Activated CD4-positive, alpha-beta T cell treated with anti-CD3 and anti-CD28 coated beads for 36 hours (primary cell): ENCODE measurements at regions not wholly inside any gene's neighbourhood (a gene's known extent, or its start where the extent isn't known, plus 50 kb on each side); places are given as distances from the start of the nearest gene placed in this dataset.

Source experiments
- ATAC-seq: fragments of 200-7000 bp; cut with Tn5 transposase; one replicate; pipeline ENCODE4 v1.10.0; 2021; ENCODE audit warnings: mild to moderate bottlenecking, moderate library complexity
- CTCF ChIA-PET: fragments of 350-600 bp; sonication (Branson Sonifier 250); formaldehyde crosslinking; loops from one replicate; lab custom pipeline; 2021; ENCODE audit warnings: antibody characterized with exemption; lab: Charles Lee
- POLR2A ChIA-PET: fragments of 350-600 bp; sonication (Branson Sonifier 250); formaldehyde crosslinking; loops from one replicate; lab custom pipeline; 2021; ENCODE audit warnings: antibody characterized with exemption, inconsistent platforms; lab: Charles Lee
- DNase-seq: peaks from one replicate; pipeline ENCODE4 v3.0.0-alpha.2; 2020
- H3K27ac Mint-ChIP-seq: one replicate; pipeline ENCODE4 v1.8.0; 2021; ENCODE audit warnings: mixed read lengths
- H3K27me3 Mint-ChIP-seq: one replicate; pipeline ENCODE4 v1.8.0; 2021; ENCODE audit warnings: mixed read lengths
- H3K36me3 Mint-ChIP-seq: one replicate; pipeline ENCODE4 v1.8.0; 2021; ENCODE audit warnings: low read depth, mixed read lengths
- H3K4me1 Mint-ChIP-seq: one replicate; pipeline ENCODE4 v1.8.0; 2021; ENCODE audit warnings: mixed read lengths
- H3K4me3 Mint-ChIP-seq: one replicate; pipeline ENCODE4 v1.8.0; 2021; ENCODE audit warnings: mild to moderate bottlenecking, moderate library complexity, mixed read lengths
- H3K9me3 Mint-ChIP-seq: one replicate; pipeline ENCODE4 v1.8.0; 2021; ENCODE audit warnings: low read depth, mixed read lengths
- intact Hi-C, 2 experiments: fragments of 100-400 bp; cut with DNase I in 1 of 2; cut with micrococcal nuclease in 1 of 2; formaldehyde crosslinking; loops; one replicate each; pipeline versions ENCODE4 v1.14.2 to v1.15.1; 2022 to 2024; cut with DNase I, micrococcal nuclease

GRCh38 chr2:72012886-72013574 lies 134.6 kb downstream of the CYP26B1 start:
- peaks cover 2% of the 10 kb centered on the region for H3K27me3 Mint-ChIP-seq
- DNase-seq (no peak), ATAC-seq (no peak)
- H3K9me3 Mint-ChIP-seq = no peaks in the 10 kb centered on the region
- no peak overlapping the region for H3K27ac Mint-ChIP-seq
- POLR2A ChIA-PET = no interaction called here
- H3K4me1 Mint-ChIP-seq = no peaks in the 10 kb centered on the region
- no peaks in the 10 kb centered on the region for H3K36me3 Mint-ChIP-seq
- no peak overlapping the region for H3K4me3 Mint-ChIP-seq
- CTCF ChIA-PET = no interaction called here
- intact Hi-C loops = no loop called here

GRCh38 chr2:72011791-72012190 lies 135.9 kb downstream of the CYP26B1 start:
- Mint-ChIP-seq H3K27ac (no peak overlapping the region), H3K9me3 (no peaks in the 10 kb centered on the region), H3K4me3 (no peak overlapping the region), H3K36me3 (no peaks in the 10 kb centered on the region), H3K4me1 (no peaks in the 10 kb centered on the region), H3K27me3 (peaks cover 2% of the 10 kb centered on the region)
- CTCF ChIA-PET = no interaction called here
- no peak for ATAC-seq
- intact Hi-C loops = no loop called here
- DNase-seq = no peak
- POLR2A ChIA-PET = no interaction called here

GRCh38 chr2:72011370-72011689 lies 136.3 kb downstream of the CYP26B1 start:
- no peak for ATAC-seq
- Mint-ChIP-seq H3K27ac (no peak overlapping the region), H3K4me1 (no peaks in the 10 kb centered on the region), H3K9me3 (no peaks in the 10 kb centered on the region), H3K27me3 (peaks cover 2% of the 10 kb centered on the region), H3K4me3 (no peak overlapping the region), H3K36me3 (no peaks in the 10 kb centered on the region)
- DNase-seq = no peak
- ChIA-PET POLR2A (no interaction called here), CTCF (no interaction called here)
- intact Hi-C loops = no loop called here

GRCh38 chr2:72010647-72011369 lies 136.9 kb downstream of the CYP26B1 start:
- Mint-ChIP-seq H3K27me3 (peaks cover 2% of the 10 kb centered on the region), H3K4me1 (no peaks in the 10 kb centered on the region), H3K27ac (no peak overlapping the region), H3K36me3 (no peaks in the 10 kb centered on the region), H3K4me3 (no peak overlapping the region), H3K9me3 (no peaks in the 10 kb centered on the region)
- ChIA-PET CTCF (no interaction called here), POLR2A (no interaction called here)
- intact Hi-C loops = no loop called here
- ATAC-seq = no peak
- no peak for DNase-seq

- H3K4me1 Mint-ChIP-seq = no peaks in the 10 kb centered on the region
- H3K27ac Mint-ChIP-seq = no peak overlapping the region
- H3K36me3 Mint-ChIP-seq = no peaks in the 10 kb centered on the region
- DNase-seq (no peak), ATAC-seq (no peak)
- H3K9me3 Mint-ChIP-seq = no peaks in the 10 kb centered on the region
- ChIA-PET POLR2A (no interaction called here), CTCF (no interaction called here)
- H3K27me3 Mint-ChIP-seq = peaks cover 2% of the 10 kb centered on the region
- intact Hi-C loops = no loop called here
- H3K4me3 Mint-ChIP-seq = no peak overlapping the region
Measured at GRCh38 chr2:72008608-72009007, 139.1 kb downstream of the CYP26B1 start.

- H3K4me1 Mint-ChIP-seq = no peaks in the 10 kb centered on the region
- POLR2A ChIA-PET = no interaction called here
- ATAC-seq (no peak), DNase-seq (no peak)
- intact Hi-C loops = no loop called here
- no peak overlapping the region for H3K27ac Mint-ChIP-seq
- no peaks in the 10 kb centered on the region for H3K9me3 Mint-ChIP-seq
- H3K4me3 Mint-ChIP-seq = no peak overlapping the region
- peaks cover 5% of the 10 kb centered on the region for H3K27me3 Mint-ChIP-seq
- H3K36me3 Mint-ChIP-seq = no peaks in the 10 kb centered on the region
- CTCF ChIA-PET = no interaction called here
Measured at GRCh38 chr2:72007402-72007801, 140.3 kb downstream of the CYP26B1 start.

GRCh38 chr2:72006188-72006736 lies 141.4 kb downstream of the CYP26B1 start:
- ChIA-PET POLR2A (no interaction called here), CTCF (no interaction called here)
- ATAC-seq (no peak), DNase-seq (no peak)
- Mint-ChIP-seq H3K36me3 (no peaks in the 10 kb centered on the region), H3K9me3 (no peaks in the 10 kb centered on the region), H3K4me1 (no peaks in the 10 kb centered on the region), H3K4me3 (no peak overlapping the region), H3K27me3 (peaks cover 7% of the 10 kb centered on the region), H3K27ac (no peak overlapping the region)
- intact Hi-C loops = no loop called here

GRCh38 chr2:72004976-72005375 lies 142.7 kb downstream of the CYP26B1 start:
- Mint-ChIP-seq H3K4me1 (no peaks in the 10 kb centered on the region), H3K27me3 (peaks cover 5% of the 10 kb centered on the region), H3K4me3 (no peak overlapping the region), H3K9me3 (no peaks in the 10 kb centered on the region), H3K36me3 (no peaks in the 10 kb centered on the region), H3K27ac (no peak overlapping the region)
- ChIA-PET POLR2A (no interaction called here), CTCF (no interaction called here)
- ATAC-seq = no peak
- intact Hi-C loops = no loop called here
- DNase-seq = no peak

GRCh38 chr2:72004201-72004915 lies 143.3 kb downstream of the CYP26B1 start:
- no peaks in the 10 kb centered on the region for H3K9me3 Mint-ChIP-seq
- no peaks in the 10 kb centered on the region for H3K36me3 Mint-ChIP-seq
- DNase-seq (no peak), ATAC-seq (no peak)
- H3K4me3 Mint-ChIP-seq = no peak overlapping the region
- peaks cover 10% of the 10 kb centered on the region for H3K27me3 Mint-ChIP-seq
- no peaks in the 10 kb centered on the region for H3K4me1 Mint-ChIP-seq
- no peak overlapping the region for H3K27ac Mint-ChIP-seq
- CTCF ChIA-PET = no interaction called here
- intact Hi-C loops = no loop called here
- POLR2A ChIA-PET = no interaction called here

- no peaks in the 10 kb centered on the region for H3K9me3 Mint-ChIP-seq
- ATAC-seq = no peak
- POLR2A ChIA-PET = no interaction called here
- DNase-seq = no peak
- no peak overlapping the region for H3K27ac Mint-ChIP-seq
- H3K27me3 Mint-ChIP-seq = peaks cover 11% of the 10 kb centered on the region
- no peaks in the 10 kb centered on the region for H3K36me3 Mint-ChIP-seq
- CTCF ChIA-PET = interaction anchor here (0.6 kb wide), 1 partner anchor 1593 kb away, joined by 3 read pairs; no protein-coding TSS in a partner anchor
- H3K4me1 Mint-ChIP-seq = no peaks in the 10 kb centered on the region
- no peak overlapping the region for H3K4me3 Mint-ChIP-seq
- intact Hi-C loops = no loop called here
Measured at GRCh38 chr2:72003796-72004195, 143.9 kb downstream of the CYP26B1 start.

- H3K4me1 Mint-ChIP-seq = no peaks in the 10 kb centered on the region
- peaks cover 11% of the 10 kb centered on the region for H3K27me3 Mint-ChIP-seq
- H3K36me3 Mint-ChIP-seq = no peaks in the 10 kb centered on the region
- ATAC-seq (no peak), DNase-seq (no peak)
- ChIA-PET POLR2A (no interaction called here), CTCF (interaction anchor here (0.6 kb wide), 2 partner anchors 645 to 1593 kb away, joined by 3 read pairs; no protein-coding TSS in a partner anchor)
- no peaks in the 10 kb centered on the region for H3K9me3 Mint-ChIP-seq
- H3K4me3 Mint-ChIP-seq = no peak overlapping the region
- no peak overlapping the region for H3K27ac Mint-ChIP-seq
- intact Hi-C loops = no loop called here
Measured at GRCh38 chr2:72003124-72003523, 144.5 kb downstream of the CYP26B1 start.
